OCI-LY3 (cell line): ENCODE measurements at regions not wholly inside any gene's neighbourhood (a gene's known extent, or its start where the extent isn't known, plus 50 kb on each side); places are given as distances from the start of the nearest gene placed in this dataset.

ENCODE experiments used
- CTCF ChIP-seq: fragments of 200-600, 300-600 bp; sonication (generic); IDR thresholded peaks from 2 replicates; pipeline ENCODE4 v1.5.1; 2014; ENCODE audit warnings: antibody characterized with exemption, low read length, low read depth
- EZH2phosphoT487 ChIP-seq: fragments of 200-600 bp; shearing (Covaris generic); IDR thresholded peaks from 2 replicates; pipeline ENCODE4 v1.6.1; 2018; ENCODE audit warnings: antibody characterized with exemption, mixed run types, low read depth

DNA sequence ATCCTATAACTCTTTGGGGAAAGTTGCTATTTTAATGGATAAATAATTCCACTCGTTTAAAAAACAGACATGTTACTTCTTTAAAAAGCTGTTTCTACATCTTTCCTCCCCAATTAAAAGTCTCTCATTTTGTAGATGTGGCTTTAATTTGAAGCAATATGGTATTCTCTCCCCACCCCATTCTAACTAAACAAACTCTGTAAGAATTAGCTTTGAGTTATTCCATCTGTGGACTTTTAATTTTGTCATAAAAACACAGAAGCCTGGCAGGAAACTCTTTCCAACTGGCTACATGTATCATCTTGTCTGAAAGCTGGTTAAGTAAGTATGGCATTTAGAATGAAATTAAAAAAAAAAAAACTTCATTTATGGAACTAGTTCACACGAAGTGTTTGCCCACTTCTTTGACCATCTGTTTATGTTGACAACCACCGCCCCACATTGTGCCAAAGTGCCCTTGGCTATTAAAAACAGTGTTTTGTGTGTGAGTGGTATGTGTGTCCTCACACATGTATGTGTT is 140.3 kb downstream of the NAA11 start:
- no peak for TF ChIP-seq CTCF
- TF ChIP-seq EZH2phosphoT487: no peak
